OCI-LY1 (cell line): ENCODE measurements at regions not wholly inside any gene's neighbourhood (a gene's known extent, or its start where the extent isn't known, plus 50 kb on each side); places are given as distances from the start of the nearest gene placed in this dataset.

Source experiments
- EZH2 ChIP-seq: fragments of 200-600 bp; sonication (generic), shearing (Covaris generic); IDR thresholded peaks from 2 replicates; pipeline ENCODE4 v1.8.0; 2017; ENCODE audit warnings: borderline replicate concordance, mixed run types, mild to moderate bottlenecking, antibody characterized with exemption, low read length, moderate library complexity, mixed read lengths
- TF ChIP-seq, protein P1 (sequence below): fragments of 200-600 bp; sonication (generic), shearing (Covaris generic); IDR thresholded peaks from 2 replicates; pipeline ENCODE4 v1.5.1; 2017; ENCODE audit warnings: mild to moderate bottlenecking, antibody characterized with exemption, low read length, moderate library complexity, mixed read lengths

DNA sequence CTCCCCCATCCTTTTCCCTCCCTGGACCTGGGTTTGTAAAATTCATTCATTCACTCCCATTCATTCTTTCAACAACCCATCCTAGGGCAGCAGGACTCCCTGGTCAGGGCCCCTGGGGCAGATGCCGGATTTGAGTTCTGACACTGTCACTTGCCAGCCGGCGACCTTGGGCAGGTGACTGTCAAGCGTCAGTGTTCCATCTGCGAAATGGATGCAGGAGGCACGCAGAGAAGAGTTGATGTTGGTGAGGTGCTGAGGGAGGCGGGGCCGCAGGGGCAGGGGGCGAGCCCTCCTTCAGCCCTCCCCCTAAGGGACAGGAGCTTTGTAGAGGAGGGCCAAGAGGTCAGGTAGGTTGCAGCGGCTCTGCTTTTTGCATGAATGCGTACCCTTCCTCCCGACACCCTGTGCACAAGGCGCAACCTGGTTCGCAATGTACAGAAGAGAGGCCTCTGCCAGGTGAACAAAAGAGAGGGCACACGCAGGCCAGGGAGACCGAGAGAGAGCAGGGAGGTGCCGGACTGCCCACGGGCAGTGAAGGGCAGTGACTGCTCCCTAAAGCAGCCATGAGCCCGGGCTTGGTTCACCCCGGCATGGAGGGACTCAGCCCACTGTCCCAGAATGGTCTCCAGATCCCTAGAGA lies 128.1 kb downstream of the BARX1 start:
- TF ChIP-seq, protein P1, sequence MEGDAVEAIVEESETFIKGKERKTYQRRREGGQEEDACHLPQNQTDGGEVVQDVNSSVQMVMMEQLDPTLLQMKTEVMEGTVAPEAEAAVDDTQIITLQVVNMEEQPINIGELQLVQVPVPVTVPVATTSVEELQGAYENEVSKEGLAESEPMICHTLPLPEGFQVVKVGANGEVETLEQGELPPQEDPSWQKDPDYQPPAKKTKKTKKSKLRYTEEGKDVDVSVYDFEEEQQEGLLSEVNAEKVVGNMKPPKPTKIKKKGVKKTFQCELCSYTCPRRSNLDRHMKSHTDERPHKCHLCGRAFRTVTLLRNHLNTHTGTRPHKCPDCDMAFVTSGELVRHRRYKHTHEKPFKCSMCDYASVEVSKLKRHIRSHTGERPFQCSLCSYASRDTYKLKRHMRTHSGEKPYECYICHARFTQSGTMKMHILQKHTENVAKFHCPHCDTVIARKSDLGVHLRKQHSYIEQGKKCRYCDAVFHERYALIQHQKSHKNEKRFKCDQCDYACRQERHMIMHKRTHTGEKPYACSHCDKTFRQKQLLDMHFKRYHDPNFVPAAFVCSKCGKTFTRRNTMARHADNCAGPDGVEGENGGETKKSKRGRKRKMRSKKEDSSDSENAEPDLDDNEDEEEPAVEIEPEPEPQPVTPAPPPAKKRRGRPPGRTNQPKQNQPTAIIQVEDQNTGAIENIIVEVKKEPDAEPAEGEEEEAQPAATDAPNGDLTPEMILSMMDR, result no peak
- no peak for TF ChIP-seq EZH2
